Endothelial cell of umbilical vein (primary cell): ENCODE measurements at regions not wholly inside any gene's neighbourhood (a gene's known extent, or its start where the extent isn't known, plus 50 kb on each side); places are given as distances from the start of the nearest gene placed in this dataset.

ENCODE experiments used
- CTCF ChIP-seq, 2 donors: IDR thresholded peaks; 1 replicate in 1 of 2; 2 replicates in 1 of 2; pipeline ENCODE4 v1.5.1; 2011; ENCODE audit warnings: low read length in 2 of 2, mild to moderate bottlenecking in 2 of 2, moderate library complexity in 2 of 2, control low read depth in 1 of 2, inconsistent platforms in 1 of 2, low read depth in 1 of 2; ENCODE audit not compliant: insufficient read depth in 1 of 2; ENCODE audit errors: extremely low read depth in 1 of 2
- FOS ChIP-seq: IDR thresholded peaks from 2 replicates; pipeline ENCODE4 v1.6.1; 2011; ENCODE audit warnings: mild to moderate bottlenecking, low read length, moderate library complexity, borderline replicate concordance; ENCODE audit not compliant: insufficient read depth
- POLR2A ChIP-seq: IDR thresholded peaks from 2 replicates; pipeline ENCODE4 v1.6.1; 2012; ENCODE audit warnings: low read depth, mild to moderate bottlenecking, control low read depth, low read length
- POLR2AphosphoS5 ChIP-seq: IDR thresholded peaks from 2 replicates; pipeline ENCODE4 v1.6.1; 2012; ENCODE audit warnings: low read depth, mild to moderate bottlenecking, control low read depth, low read length, moderate library complexity; ENCODE audit not compliant: insufficient read depth

- no peak for TF ChIP-seq CTCF (IDR thresholded peaks at IDR 0.05; ENCODE audit: extremely low read depth in 1 of 2, insufficient read depth in 1 of 2, low read depth in 1 of 2, low read length in 2 of 2)
- TF ChIP-seq POLR2A = no peak
- no peak for TF ChIP-seq POLR2AphosphoS5
- no peak for TF ChIP-seq FOS
Measured at GRCh38 chr18:60982329-60982695, 350.9 kb upstream of the CDH20 start.
